IMR-90 (cell line): ENCODE measurements at regions not wholly inside any gene's neighbourhood (a gene's known extent, or its start where the extent isn't known, plus 50 kb on each side); places are given as distances from the start of the nearest gene placed in this dataset.

ENCODE experiments used
- ATAC-seq: fragments of 200-7000 bp; cut with Tn5 transposase; 2 replicates; pipeline ENCODE4 v1.9.1; 2020; ENCODE audit warnings: low read depth, mild to moderate bottlenecking, moderate library complexity
- BruUV-seq: library from RNA; stranded (reverse); fragments of 400-500 nt; replicated peaks from 2 replicates; lab custom pipeline; 2021; lab: Mats Ljungman, UMichigan
- CTCF ChIA-PET: fragments of 300-600 bp; formaldehyde crosslinking; extraction: SDS; loops from one replicate; lab custom pipeline; 2021; ENCODE audit warnings: antibody characterized with exemption; lab: Yijun Ruan, JAX
- POLR2A ChIA-PET: fragments of 300-600 bp; sonication (Branson Sonifier 250); formaldehyde crosslinking; loops from one replicate; lab custom pipeline; 2022; ENCODE audit warnings: antibody characterized with exemption; ENCODE audit not compliant: unreplicated experiment; lab: Charles Lee
- DNase-seq: peaks from one replicate; pipeline ENCODE4 v3.0.0; 2013
- H2AFZ ChIP-seq: replicated peaks from 2 replicates; pipeline ENCODE3; 2013; ENCODE audit warnings: low read length, mild to moderate bottlenecking; ENCODE audit not compliant: poor library complexity
- H2AK5ac ChIP-seq: 2 replicates; pipeline ENCODE4 v1.6.1; 2013; ENCODE audit warnings: low read depth, low read length, inconsistent platforms
- H2AK9ac ChIP-seq: replicated peaks from 2 replicates; pipeline ENCODE3; 2013; ENCODE audit warnings: mild to moderate bottlenecking, low read depth, low read length, moderate library complexity; ENCODE audit not compliant: poor library complexity
- H2BK120ac ChIP-seq: 2 replicates; pipeline ENCODE4 v1.6.1; 2013; ENCODE audit warnings: low read depth, low read length, inconsistent platforms
- H2BK15ac ChIP-seq: 3 replicates; pipeline ENCODE4 v1.6.1; 2013; ENCODE audit warnings: low read depth, low read length, inconsistent platforms
- H2BK20ac ChIP-seq: 2 replicates; pipeline ENCODE4 v1.6.1; 2013; ENCODE audit warnings: low read depth, mild to moderate bottlenecking, inconsistent platforms, low read length, moderate library complexity
- H2BK5ac ChIP-seq: 2 replicates; pipeline ENCODE4 v1.6.1; 2013; ENCODE audit warnings: mild to moderate bottlenecking, low read depth, low read length, inconsistent platforms; ENCODE audit not compliant: poor library complexity, severe bottlenecking
- H3K14ac ChIP-seq: replicated peaks from 2 replicates; pipeline ENCODE4 v1.6.1; 2013; ENCODE audit warnings: low read depth, low read length, inconsistent platforms
- H3K18ac ChIP-seq: 2 replicates; pipeline ENCODE4 v1.6.1; 2013; ENCODE audit warnings: low read depth, low read length, control low read depth
- H3K23ac ChIP-seq: 2 replicates; pipeline ENCODE4 v1.6.1; 2013; ENCODE audit warnings: low read depth, low read length, inconsistent platforms
- H3K27ac ChIP-seq: 2 replicates; pipeline ENCODE4 v1.5.1; 2013; ENCODE audit warnings: mild to moderate bottlenecking, control low read depth, low read length; ENCODE audit not compliant: insufficient read depth
- H3K27me3 ChIP-seq: 2 replicates; pipeline ENCODE4 v1.6.1; 2013; ENCODE audit warnings: low read length; ENCODE audit not compliant: control insufficient read depth, insufficient read depth
- H3K36me3 ChIP-seq: 2 replicates; pipeline ENCODE4 v1.6.1; 2013; ENCODE audit warnings: low read length, mixed read lengths; ENCODE audit not compliant: control insufficient read depth, insufficient read depth
- H3K4ac ChIP-seq: 2 replicates; pipeline ENCODE4 v1.6.1; 2013; ENCODE audit warnings: low read depth, low read length, inconsistent platforms
- H3K4me1 ChIP-seq: 2 replicates; pipeline ENCODE4 v1.6.1; 2013; ENCODE audit warnings: low read length, mixed read lengths; ENCODE audit not compliant: control insufficient read depth, insufficient read depth
- H3K4me2 ChIP-seq: 2 replicates; pipeline ENCODE4 v1.6.1; 2013; ENCODE audit warnings: low read depth, mild to moderate bottlenecking, control low read depth, low read length, moderate library complexity
- H3K4me3 ChIP-seq: 2 replicates; pipeline ENCODE4 v1.5.1; 2013; ENCODE audit warnings: low read depth, mild to moderate bottlenecking, control low read depth, low read length, moderate library complexity; ENCODE audit not compliant: insufficient read depth
- H3K56ac ChIP-seq: 2 replicates; pipeline ENCODE4 v1.6.1; 2013; ENCODE audit warnings: low read length, inconsistent platforms; ENCODE audit not compliant: insufficient read depth; ENCODE audit errors: extremely low read depth
- H3K79me1 ChIP-seq, 2 experiments: 2 replicates each; pipeline ENCODE4 v1.6.1; 2013; ENCODE audit warnings: low read length in 2 of 2, inconsistent platforms in 1 of 2, low read depth in 1 of 2
- H3K9ac ChIP-seq: 2 replicates; pipeline ENCODE4 v1.6.1; 2013; ENCODE audit warnings: low read depth, low read length, control low read depth
- H3K9me1 ChIP-seq: 2 replicates; pipeline ENCODE4 v1.6.1; 2013; ENCODE audit warnings: low read length, inconsistent platforms; ENCODE audit not compliant: insufficient read depth
- H3K9me3 ChIP-seq: 2 replicates; pipeline ENCODE4 v1.6.1; 2013; ENCODE audit warnings: low read length; ENCODE audit not compliant: control insufficient read depth, insufficient read depth
- H4K20me1 ChIP-seq: 2 replicates; pipeline ENCODE4 v1.6.1; 2013; ENCODE audit warnings: low read length, inconsistent platforms; ENCODE audit not compliant: insufficient read depth
- H4K5ac ChIP-seq: 2 replicates; pipeline ENCODE4 v1.6.1; 2013; ENCODE audit warnings: mild to moderate bottlenecking, low read depth, low read length, control low read depth
- H4K8ac ChIP-seq, 2 experiments: 2 replicates each; pipeline ENCODE4 v1.6.1; 2013; ENCODE audit warnings: low read depth in 2 of 2, low read length in 2 of 2, control low read depth in 1 of 2, inconsistent platforms in 1 of 2
- H4K91ac ChIP-seq: 2 replicates; pipeline ENCODE4 v1.6.1; 2013; ENCODE audit warnings: low read depth, low read length, inconsistent platforms; ENCODE audit not compliant: insufficient read depth
- RAD21 ChIP-seq: IDR thresholded peaks from 2 replicates; pipeline ENCODE4 v1.6.1; 2012; ENCODE audit warnings: low read length, improper control_type of control experiment
- WGBS, 2 experiments: methylation state at CpG; one replicate each; pipeline versions ENCODE4 v1.1.5 to v1.1.7; 2013; ENCODE audit warnings: missing lambda C conversion rate in 2 of 2; ENCODE audit not compliant: insufficient read length in 1 of 2; ENCODE audit errors: extremely low coverage in 2 of 2; 5-methylcytosine and 5-hydroxymethylcytosine counted together
- dilution Hi-C: fragments of 300-500 bp; cut with HindIII; formaldehyde crosslinking; loops from one replicate; pipeline ENCODE4 v1.14.3; 2018; ENCODE audit warnings: low sequenced_read_pairs; ENCODE audit not compliant: unreplicated experiment
- in situ Hi-C: fragments of 300-500 bp; cut with MboI; formaldehyde crosslinking; loops from 3 replicates; pipeline ENCODE4 v1.14.3; 2019; ENCODE audit warnings: low sequenced_read_pairs, inconsistent platforms, mixed read lengths
- intact Hi-C: fragments of 100-400 bp; cut with micrococcal nuclease; formaldehyde crosslinking; loops from 2 replicates; pipeline ENCODE4 v1.10.0; 2022

DNA sequence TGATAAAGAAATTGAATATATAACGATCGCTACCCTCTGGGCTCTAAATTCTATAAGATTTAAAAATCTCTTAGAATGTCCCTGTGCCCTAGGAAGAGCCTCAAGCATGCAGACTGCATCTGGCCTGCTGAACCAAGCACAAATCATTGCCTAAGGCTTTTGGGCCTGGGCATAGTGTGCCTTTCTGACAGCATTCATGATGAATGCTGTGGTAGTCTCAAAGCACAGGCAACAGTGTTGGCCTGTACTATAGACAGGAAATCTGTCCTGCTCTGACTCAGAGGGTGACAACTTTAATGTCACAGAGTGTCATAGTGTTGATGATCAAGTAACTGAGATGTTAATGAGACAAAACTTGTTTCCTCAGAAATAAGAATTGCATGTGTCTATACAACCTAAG is 717.3 kb downstream of the STIM2 start:
- H3K4me3 ChIP-seq = no peak overlapping the region
- in situ Hi-C loops = no loop called here
- no peak overlapping the region for H4K5ac ChIP-seq
- H3K4me2 ChIP-seq = no peak overlapping the region
- no peak overlapping the region for H3K14ac ChIP-seq
- peaks cover 2% of the 10 kb centered on the region; the same call in 1 of the 2 replicates for H3K9me3 ChIP-seq
- H3K36me3 ChIP-seq = no peaks in the 10 kb centered on the region
- POLR2A ChIA-PET = no interaction called here
- H3K27ac ChIP-seq = no peak overlapping the region
- H3K18ac ChIP-seq = no peak overlapping the region
- H3K79me1 ChIP-seq = no peaks in the 10 kb centered on the region
- WGBS, 2 experiments = no CpG with 5 or more reads among the region's 2 CpGs
- no peaks in the 10 kb centered on the region for H4K20me1 ChIP-seq
- no peaks in the 10 kb centered on the region for H3K4me1 ChIP-seq
- dilution Hi-C loops = no loop called here
- no peak overlapping the region for H3K56ac ChIP-seq
- H3K4ac ChIP-seq = no peak overlapping the region
- H2BK20ac ChIP-seq = no peak overlapping the region
- H3K9ac ChIP-seq = no peak overlapping the region
- no peaks in the 10 kb centered on the region for H3K9me1 ChIP-seq
- H2AK5ac ChIP-seq = no peak overlapping the region
- H4K91ac ChIP-seq = no peak overlapping the region
- H3K23ac ChIP-seq = no peak overlapping the region
- no peak for TF ChIP-seq RAD21
- intact Hi-C loops = no loop called here
- H2AFZ ChIP-seq = no peak overlapping the region
- H2AK9ac ChIP-seq = no peak overlapping the region
- DNase-seq (no peak), ATAC-seq (no peak)
- no peak overlapping the region for H2BK15ac ChIP-seq
- BruUV-seq = no TSS peak
- no peak overlapping the region for H2BK120ac ChIP-seq
- H4K8ac ChIP-seq = no peak overlapping the region
- H2BK5ac ChIP-seq = no peak overlapping the region
- CTCF ChIA-PET = interaction anchor here (0.9 kb wide), 1 partner anchor 18 kb away, joined by 3 read pairs; no protein-coding TSS in a partner anchor
- no peaks in the 10 kb centered on the region for H3K27me3 ChIP-seq
